Activated CD8-positive, alpha-beta T cell treated with anti-CD3 and anti-CD28 coated beads for 36 hours (primary cell): ENCODE measurements at regions not wholly inside any gene's neighbourhood (a gene's known extent, or its start where the extent isn't known, plus 50 kb on each side); places are given as distances from the start of the nearest gene placed in this dataset.

Experiments used
- ATAC-seq: fragments of 200-7000 bp; cut with Tn5 transposase; one replicate; pipeline ENCODE4 v1.10.0; 2021; ENCODE audit warnings: mild to moderate bottlenecking, moderate library complexity
- CTCF ChIA-PET: fragments of 350-600 bp; sonication (Branson Sonifier 250); formaldehyde crosslinking; loops from one replicate; lab custom pipeline; 2021; ENCODE audit warnings: antibody characterized with exemption; lab: Charles Lee
- POLR2A ChIA-PET: fragments of 350-600 bp; sonication (Branson Sonifier 250); formaldehyde crosslinking; loops from one replicate; lab custom pipeline; 2021; ENCODE audit warnings: antibody characterized with exemption; lab: Charles Lee
- DNase-seq: peaks from one replicate; pipeline ENCODE4 v3.0.0-alpha.2; 2020
- H3K27ac Mint-ChIP-seq: one replicate; pipeline ENCODE4 v1.8.0; 2021; ENCODE audit warnings: mild to moderate bottlenecking, mixed read lengths
- H3K27me3 Mint-ChIP-seq: one replicate; pipeline ENCODE4 v1.8.0; 2021; ENCODE audit warnings: mixed read lengths
- H3K36me3 Mint-ChIP-seq: one replicate; pipeline ENCODE4 v1.8.0; 2021; ENCODE audit warnings: low read depth, mixed read lengths
- H3K4me1 Mint-ChIP-seq: one replicate; pipeline ENCODE4 v1.8.0; 2021; ENCODE audit warnings: low read depth, mixed read lengths
- H3K4me3 Mint-ChIP-seq: one replicate; pipeline ENCODE4 v1.8.0; 2021; ENCODE audit warnings: mild to moderate bottlenecking, moderate library complexity, mixed read lengths
- H3K9me3 Mint-ChIP-seq: one replicate; pipeline ENCODE4 v1.8.0; 2021; ENCODE audit warnings: mixed read lengths
- intact Hi-C: fragments of 100-400 bp; cut with micrococcal nuclease; formaldehyde crosslinking; loops from one replicate; pipeline ENCODE4 v1.10.0; 2022
- TF ChIP-seq, protein P1 (sequence below): fragments of 200-600 bp; IDR thresholded peaks from one replicate; pipeline ENCODE4 v1.8.0; 2022; ENCODE audit warnings: antibody characterized with exemption, mild to moderate bottlenecking

DNA sequence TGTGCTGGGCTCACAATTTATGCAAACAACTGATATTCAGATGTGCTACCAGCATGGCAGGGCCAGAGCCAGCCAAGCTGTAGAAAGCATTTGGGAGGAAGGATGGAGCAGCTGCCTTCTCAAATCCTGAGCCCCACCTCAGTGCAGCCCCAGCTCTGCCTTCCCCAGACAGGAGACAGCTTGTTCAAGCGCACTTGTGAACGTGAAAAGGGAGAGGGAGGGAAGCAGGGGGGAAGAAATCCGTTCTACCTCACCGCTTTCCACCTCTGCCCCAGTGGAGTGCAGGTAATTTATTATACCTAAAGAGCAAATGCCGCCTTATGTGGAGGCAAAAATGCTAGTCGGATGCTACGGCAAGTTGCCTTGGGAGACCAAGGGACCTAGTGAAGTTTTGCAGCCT lies 66.0 kb upstream of the SLC14A2 start:
- Mint-ChIP-seq H3K9me3 (no peaks in the 10 kb centered on the region), H3K4me1 (no peaks in the 10 kb centered on the region), H3K27me3 (no peaks in the 10 kb centered on the region), H3K27ac (no peak overlapping the region), H3K36me3 (no peaks in the 10 kb centered on the region), H3K4me3 (no peak overlapping the region)
- TF ChIP-seq, protein P1, sequence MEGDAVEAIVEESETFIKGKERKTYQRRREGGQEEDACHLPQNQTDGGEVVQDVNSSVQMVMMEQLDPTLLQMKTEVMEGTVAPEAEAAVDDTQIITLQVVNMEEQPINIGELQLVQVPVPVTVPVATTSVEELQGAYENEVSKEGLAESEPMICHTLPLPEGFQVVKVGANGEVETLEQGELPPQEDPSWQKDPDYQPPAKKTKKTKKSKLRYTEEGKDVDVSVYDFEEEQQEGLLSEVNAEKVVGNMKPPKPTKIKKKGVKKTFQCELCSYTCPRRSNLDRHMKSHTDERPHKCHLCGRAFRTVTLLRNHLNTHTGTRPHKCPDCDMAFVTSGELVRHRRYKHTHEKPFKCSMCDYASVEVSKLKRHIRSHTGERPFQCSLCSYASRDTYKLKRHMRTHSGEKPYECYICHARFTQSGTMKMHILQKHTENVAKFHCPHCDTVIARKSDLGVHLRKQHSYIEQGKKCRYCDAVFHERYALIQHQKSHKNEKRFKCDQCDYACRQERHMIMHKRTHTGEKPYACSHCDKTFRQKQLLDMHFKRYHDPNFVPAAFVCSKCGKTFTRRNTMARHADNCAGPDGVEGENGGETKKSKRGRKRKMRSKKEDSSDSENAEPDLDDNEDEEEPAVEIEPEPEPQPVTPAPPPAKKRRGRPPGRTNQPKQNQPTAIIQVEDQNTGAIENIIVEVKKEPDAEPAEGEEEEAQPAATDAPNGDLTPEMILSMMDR, result no peak
- DNase-seq, result no peak
- intact Hi-C loops, result no loop called here
- POLR2A ChIA-PET, result no interaction called here
- no peak for ATAC-seq
- CTCF ChIA-PET, result no interaction called here

GRCh38 chr18:45551142-45551815 lies 64.0 kb upstream of the SLC14A2 start:
- TF ChIP-seq, protein P1, result no peak
- Mint-ChIP-seq H3K9me3 (no peaks in the 10 kb centered on the region), H3K27ac (no peak overlapping the region), H3K36me3 (no peaks in the 10 kb centered on the region), H3K27me3 (no peaks in the 10 kb centered on the region), H3K4me3 (no peak overlapping the region), H3K4me1 (no peaks in the 10 kb centered on the region)
- intact Hi-C loops, result no loop called here
- ChIA-PET POLR2A (no interaction called here), CTCF (no interaction called here)
- ATAC-seq, result no peak
- DNase-seq, result no peak

- CTCF ChIA-PET, result no interaction called here
- Mint-ChIP-seq H3K4me1 (no peaks in the 10 kb centered on the region), H3K4me3 (no peak overlapping the region), H3K36me3 (no peaks in the 10 kb centered on the region), H3K27ac (no peak overlapping the region), H3K27me3 (no peaks in the 10 kb centered on the region), H3K9me3 (no peaks in the 10 kb centered on the region)
- TF ChIP-seq, protein P1, result no peak
- ATAC-seq (no peak), DNase-seq (no peak)
- intact Hi-C loops, result no loop called here
- POLR2A ChIA-PET, result no interaction called here
These were observed 61.4 kb upstream of the SLC14A2 start for GRCh38 chr18:45553723-45554388.

GRCh38 chr18:45554389-45554737 lies 60.9 kb upstream of the SLC14A2 start:
- Mint-ChIP-seq H3K27ac (no peak overlapping the region), H3K4me3 (no peak overlapping the region), H3K27me3 (no peaks in the 10 kb centered on the region), H3K36me3 (no peaks in the 10 kb centered on the region), H3K4me1 (no peaks in the 10 kb centered on the region), H3K9me3 (no peaks in the 10 kb centered on the region)
- no peak for DNase-seq
- ATAC-seq, result no peak
- TF ChIP-seq, protein P1, result no peak
- ChIA-PET POLR2A (no interaction called here), CTCF (no interaction called here)
- intact Hi-C loops, result no loop called here

DNA sequence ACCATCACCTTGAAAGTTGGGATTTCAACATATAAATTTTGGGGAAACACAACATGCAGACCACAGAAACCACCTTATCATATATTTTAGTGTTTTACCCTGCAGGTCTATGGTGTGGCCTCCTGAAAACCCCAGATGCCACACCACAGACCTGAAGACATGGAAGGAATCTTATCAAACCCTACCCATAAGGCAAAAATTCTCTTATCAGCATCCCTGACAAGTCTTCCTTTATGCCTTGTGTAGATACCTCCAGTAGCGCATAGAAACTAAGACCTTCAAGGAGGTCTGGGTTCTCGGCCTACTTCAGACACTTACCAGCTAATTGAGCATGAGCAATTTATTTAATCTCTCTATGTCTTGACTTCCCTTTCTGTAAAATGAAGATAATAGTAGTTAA lies 59.1 kb upstream of the SLC14A2 start:
- H3K27me3 Mint-ChIP-seq, result no peaks in the 10 kb centered on the region
- TF ChIP-seq, protein P1, result no peak
- DNase-seq, result no peak
- intact Hi-C loops, result no loop called here
- ChIA-PET POLR2A (no interaction called here), CTCF (interaction anchor here (0.9 kb wide), 1 partner anchor 8 kb away, joined by 3 read pairs; no protein-coding TSS in a partner anchor)
- no peaks in the 10 kb centered on the region for H3K9me3 Mint-ChIP-seq
- H3K4me1 Mint-ChIP-seq, result no peaks in the 10 kb centered on the region
- no peak overlapping the region for H3K27ac Mint-ChIP-seq
- no peaks in the 10 kb centered on the region for H3K36me3 Mint-ChIP-seq
- no peak for ATAC-seq
- H3K4me3 Mint-ChIP-seq, result no peak overlapping the region
